ENCODE measurements at regions not wholly inside any gene's neighbourhood (a gene's known extent, or its start where the extent isn't known, plus 50 kb on each side); places are given as distances from the start of the nearest gene placed in this dataset.

GRCh38 chr19:5251096-5252065 is 89.2 kb downstream of the PTPRS start:
- Histone ChIP-seq H3K4me3 (ENCODE audit: low read depth, low read length) (no peak overlapping the region), H3K27ac (no peak overlapping the region), H3K27me3 (replicated peaks) (no peaks in the 10 kb centered on the region), H3K36me3 (replicated peaks) (peaks cover 16% of the 10 kb centered on the region)
- in situ Hi-C loops (cut with HindIII; ENCODE audit: low pct_ligation_motif_present, low sequenced_read_pairs) = no loop called here
- no peak for TF ChIP-seq CTCF (IDR thresholded peaks at IDR 0.05; ENCODE audit: low read depth, low read length, missing control alignments)
- no peak for DNase-seq

DNA sequence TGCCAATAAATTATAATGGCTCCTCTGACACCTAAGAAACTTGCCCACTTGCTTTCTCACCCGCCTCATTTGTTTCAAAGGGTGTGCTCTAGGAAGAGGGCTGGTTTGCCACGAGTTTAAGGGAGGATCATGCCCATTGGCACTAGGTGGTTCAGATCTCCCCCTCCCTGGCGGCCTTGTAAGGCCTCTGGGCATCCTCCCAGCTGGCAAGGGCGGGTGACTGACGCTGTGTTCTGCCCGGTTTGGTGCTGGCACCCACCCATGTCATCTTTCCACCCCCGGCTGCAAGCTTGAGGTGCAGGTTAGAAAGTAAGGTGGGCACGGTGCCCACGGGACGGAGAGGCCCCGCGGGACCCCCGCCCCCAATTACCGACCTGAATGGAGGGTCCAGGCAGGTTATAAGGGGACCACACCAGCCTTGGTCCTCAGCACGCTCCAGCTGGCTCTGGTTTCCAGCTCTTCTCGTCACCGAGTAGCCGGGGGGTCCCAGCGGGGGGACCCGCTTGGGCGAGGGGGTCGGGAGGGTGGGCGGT is 90.4 kb downstream of the PTPRS start:
- in situ Hi-C loops (cut with HindIII; ENCODE audit: low pct_ligation_motif_present, low sequenced_read_pairs) = no loop called here
- no peak for DNase-seq

DNA sequence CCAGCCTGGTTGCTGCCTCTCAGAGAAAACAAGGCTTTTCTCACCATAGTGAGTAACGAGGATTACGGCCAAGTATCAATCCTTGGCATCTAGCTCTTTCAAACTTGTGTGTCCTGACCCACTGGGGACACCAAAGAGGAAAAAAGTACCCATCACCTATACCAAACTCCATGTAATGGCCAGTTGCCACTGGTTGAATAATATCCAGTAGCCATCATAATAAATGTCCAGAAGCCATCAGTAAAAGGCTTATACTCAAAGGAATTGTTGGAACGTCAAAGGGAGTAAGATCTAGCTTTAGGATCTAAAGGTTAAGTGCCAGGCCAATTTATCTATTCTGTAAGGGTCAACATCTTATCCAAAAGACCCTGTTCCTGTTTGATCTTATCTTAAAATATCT is 91.1 kb downstream of the PTPRS start:
- no peak for TF ChIP-seq CTCF (IDR thresholded peaks at IDR 0.05; ENCODE audit: low read depth, low read length, missing control alignments)
- DNase-seq = no peak
- no peak overlapping the region for H3K27ac ChIP-seq
- peaks cover 7% of the 10 kb centered on the region for H3K36me3 ChIP-seq (replicated peaks)
- in situ Hi-C loops (cut with HindIII; ENCODE audit: low pct_ligation_motif_present, low sequenced_read_pairs) = no loop called here
- no peak overlapping the region for H3K4me3 ChIP-seq (ENCODE audit: low read depth, low read length)
- no peaks in the 10 kb centered on the region for H3K27me3 ChIP-seq (replicated peaks)

More for the DNA sequence above, 90.4 kb downstream of the PTPRS start:
- Histone ChIP-seq H3K27me3 (replicated peaks) (no peaks in the 10 kb centered on the region), H3K4me3 (ENCODE audit: low read depth, low read length) (no peak overlapping the region), H3K36me3 (replicated peaks) (peaks cover 12% of the 10 kb centered on the region), H3K27ac (no peak overlapping the region)
- TF ChIP-seq CTCF (IDR thresholded peaks at IDR 0.05; ENCODE audit: low read depth, low read length, missing control alignments) = no peak

DNA sequence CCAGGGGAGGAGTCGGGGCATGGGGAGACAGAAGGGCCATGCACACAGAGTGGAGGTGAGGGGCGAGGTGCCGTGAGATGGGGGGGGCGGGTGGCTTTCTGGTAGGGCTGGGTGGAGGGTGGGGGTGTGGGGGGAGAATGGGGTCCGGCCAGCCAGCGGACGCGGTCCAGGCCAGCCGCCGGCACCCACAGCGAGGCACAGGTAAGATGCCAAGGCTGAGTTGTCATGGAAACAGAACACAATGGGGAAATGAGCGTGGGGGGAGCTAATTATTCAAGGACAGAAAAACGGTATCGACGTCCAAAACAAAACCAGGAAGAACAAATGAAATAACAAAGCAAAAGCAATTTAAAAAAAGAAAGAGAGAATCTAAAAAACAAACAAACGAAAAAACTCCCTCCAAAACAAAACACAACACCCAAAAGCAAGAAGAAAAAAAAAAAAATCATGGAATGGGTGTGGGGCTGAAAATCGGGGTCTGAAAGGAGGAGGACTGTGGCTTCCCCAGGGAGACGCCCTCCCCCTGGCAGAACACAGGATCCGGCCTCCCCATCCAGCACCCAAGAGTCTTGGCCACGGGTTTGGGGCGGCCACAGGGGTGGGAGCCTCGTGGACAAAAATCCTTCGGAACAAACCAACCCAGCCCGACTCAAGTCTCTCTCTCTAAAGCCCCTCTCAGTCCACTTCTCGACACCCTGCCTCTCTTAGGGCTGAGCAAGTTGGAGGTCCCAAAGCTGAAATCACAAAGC is 92.5 kb downstream of the PTPRS start:
- H3K27me3 ChIP-seq (replicated peaks) = no peaks in the 10 kb centered on the region
- in situ Hi-C loops (cut with HindIII; ENCODE audit: low pct_ligation_motif_present, low sequenced_read_pairs) = no loop called here
- no peak for DNase-seq
- no peak overlapping the region for H3K27ac ChIP-seq
- peaks cover 15% of the 10 kb centered on the region for H3K36me3 ChIP-seq (replicated peaks)
- no peak overlapping the region for H3K4me3 ChIP-seq (ENCODE audit: low read depth, low read length)
- TF ChIP-seq CTCF (IDR thresholded peaks at IDR 0.05; ENCODE audit: low read depth, low read length, missing control alignments) = no peak

DNA sequence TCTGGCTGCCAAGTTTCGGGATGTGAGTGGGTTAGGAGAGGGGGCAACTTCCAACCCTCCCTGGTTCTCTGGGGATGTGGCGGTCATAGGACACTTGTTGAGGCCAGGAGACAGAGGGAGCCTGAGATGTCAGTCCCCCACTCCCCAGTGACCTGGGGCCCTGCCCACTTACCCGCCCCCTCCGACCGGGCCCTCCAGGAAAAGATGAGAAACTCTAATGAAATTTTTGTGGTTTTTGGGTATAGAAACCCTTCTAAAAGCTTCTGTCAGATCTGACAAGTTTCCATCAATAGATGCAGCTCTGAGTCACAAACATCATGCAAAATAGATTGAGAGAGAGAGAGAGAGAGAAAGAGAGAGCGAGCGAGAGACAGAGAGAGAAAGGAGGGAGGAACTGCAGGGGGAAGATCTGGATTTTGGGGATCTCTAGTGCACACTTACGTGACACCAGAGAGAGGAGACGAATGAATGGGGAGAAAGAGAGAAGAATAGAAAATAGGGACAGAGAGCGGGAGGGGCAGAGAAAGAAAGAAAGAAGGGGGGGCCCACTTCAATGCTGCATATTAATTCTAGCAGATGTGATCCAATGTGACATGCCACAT is 94.0 kb downstream of the PTPRS start:
- DNase-seq = no peak
- H3K27me3 ChIP-seq (replicated peaks) = no peaks in the 10 kb centered on the region

More for the DNA sequence above, 94.0 kb downstream of the PTPRS start:
- Histone ChIP-seq H3K27ac (no peak overlapping the region), H3K4me3 (ENCODE audit: low read depth, low read length) (no peak overlapping the region), H3K36me3 (replicated peaks) (peaks cover 15% of the 10 kb centered on the region)
- TF ChIP-seq CTCF (IDR thresholded peaks at IDR 0.05; ENCODE audit: low read depth, low read length, missing control alignments) = no peak
- in situ Hi-C loops (cut with HindIII; ENCODE audit: low pct_ligation_motif_present, low sequenced_read_pairs) = no loop called here
